ENCODE measurements at regions not wholly inside any gene's neighbourhood (a gene's known extent, or its start where the extent isn't known, plus 50 kb on each side); places are given as distances from the start of the nearest gene placed in this dataset.

DNA sequence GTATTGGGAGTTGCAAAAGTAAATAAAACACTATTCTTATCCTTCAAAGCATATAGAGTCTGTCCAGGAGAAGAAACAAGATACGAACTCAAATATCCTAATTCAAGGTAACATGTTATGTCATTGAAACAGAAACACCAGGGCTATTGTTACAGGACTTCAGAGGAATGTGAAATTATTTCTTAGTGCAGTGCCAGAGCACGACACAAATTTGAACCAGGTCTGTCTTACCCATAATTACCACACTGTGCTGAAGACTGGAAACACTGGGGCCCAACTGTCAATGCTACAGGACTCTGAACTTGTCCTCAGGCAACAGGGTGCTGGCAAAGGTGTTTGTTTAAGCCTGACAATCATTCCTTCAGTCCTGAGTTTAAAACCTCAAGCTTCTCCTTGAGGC is 633.6 kb upstream of the UBE2E2 start:
- TF ChIP-seq, protein P1, sequence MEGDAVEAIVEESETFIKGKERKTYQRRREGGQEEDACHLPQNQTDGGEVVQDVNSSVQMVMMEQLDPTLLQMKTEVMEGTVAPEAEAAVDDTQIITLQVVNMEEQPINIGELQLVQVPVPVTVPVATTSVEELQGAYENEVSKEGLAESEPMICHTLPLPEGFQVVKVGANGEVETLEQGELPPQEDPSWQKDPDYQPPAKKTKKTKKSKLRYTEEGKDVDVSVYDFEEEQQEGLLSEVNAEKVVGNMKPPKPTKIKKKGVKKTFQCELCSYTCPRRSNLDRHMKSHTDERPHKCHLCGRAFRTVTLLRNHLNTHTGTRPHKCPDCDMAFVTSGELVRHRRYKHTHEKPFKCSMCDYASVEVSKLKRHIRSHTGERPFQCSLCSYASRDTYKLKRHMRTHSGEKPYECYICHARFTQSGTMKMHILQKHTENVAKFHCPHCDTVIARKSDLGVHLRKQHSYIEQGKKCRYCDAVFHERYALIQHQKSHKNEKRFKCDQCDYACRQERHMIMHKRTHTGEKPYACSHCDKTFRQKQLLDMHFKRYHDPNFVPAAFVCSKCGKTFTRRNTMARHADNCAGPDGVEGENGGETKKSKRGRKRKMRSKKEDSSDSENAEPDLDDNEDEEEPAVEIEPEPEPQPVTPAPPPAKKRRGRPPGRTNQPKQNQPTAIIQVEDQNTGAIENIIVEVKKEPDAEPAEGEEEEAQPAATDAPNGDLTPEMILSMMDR (IDR thresholded peaks at IDR 0.05; ENCODE audit: borderline replicate concordance, extremely low read depth, low read length, poor library complexity, severe bottlenecking), result no peak
- no peak for TF ChIP-seq EZH2 (IDR thresholded peaks at IDR 0.05; ENCODE audit: borderline replicate concordance, low read depth, low read length, severe bottlenecking)

All from DND-41 (cell line).